Dendritic cell treated with granulocyte-macrophage colony-stimulating factor and Interleukin-4, amounts not matched to agents 40 ng/mL and 50 ng/mL, for 4 days (primary cell): ENCODE measurements at regions not wholly inside any gene's neighbourhood (a gene's known extent, or its start where the extent isn't known, plus 50 kb on each side); places are given as distances from the start of the nearest gene placed in this dataset.

Source experiments
- H3K27ac Mint-ChIP-seq: one replicate; pipeline ENCODE4 v1.8.0; 2022; ENCODE audit warnings: mild to moderate bottlenecking, mixed read lengths
- H3K27me3 Mint-ChIP-seq: one replicate; pipeline ENCODE4 v1.8.0; 2022; ENCODE audit warnings: mild to moderate bottlenecking, mixed read lengths
- H3K36me3 Mint-ChIP-seq: one replicate; pipeline ENCODE4 v1.8.0; 2022; ENCODE audit warnings: low read depth, mixed read lengths
- H3K4me1 Mint-ChIP-seq: one replicate; pipeline ENCODE4 v1.8.0; 2022; ENCODE audit warnings: low read depth, mixed read lengths
- H3K4me3 Mint-ChIP-seq: one replicate; pipeline ENCODE4 v1.8.0; 2022; ENCODE audit warnings: mild to moderate bottlenecking, moderate library complexity, mixed read lengths
- H3K9me3 Mint-ChIP-seq: one replicate; pipeline ENCODE4 v1.8.0; 2022; ENCODE audit warnings: mixed read lengths
- intact Hi-C: fragments of 100-400 bp; cut with micrococcal nuclease; formaldehyde crosslinking; loops from one replicate; pipeline ENCODE4 v1.15.0; 2022

DNA sequence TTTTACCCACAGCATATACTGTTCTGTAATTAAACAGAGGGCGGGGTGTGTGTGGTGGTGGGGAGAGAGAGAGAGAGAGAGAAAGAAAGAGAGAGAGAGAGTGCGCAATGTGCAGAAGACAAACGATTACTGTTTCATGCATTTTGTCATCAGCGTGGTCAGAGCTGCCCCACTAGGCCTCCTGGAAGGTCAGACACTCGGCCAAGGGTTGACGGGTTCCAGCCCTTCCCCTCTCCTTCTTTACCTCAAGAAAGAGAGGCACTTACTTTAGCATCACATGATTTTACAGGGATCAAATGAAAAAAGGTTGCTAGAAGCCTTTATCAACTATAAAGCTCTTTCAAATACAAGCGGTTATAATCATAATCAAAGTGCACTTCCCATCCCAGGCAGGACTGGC lies 269.2 kb upstream of the SORL1-AS1 start:
- H3K27ac Mint-ChIP-seq, result no peak overlapping the region
- H3K4me3 Mint-ChIP-seq, result no peak overlapping the region
- H3K36me3 Mint-ChIP-seq, result no peaks in the 10 kb centered on the region

DNA sequence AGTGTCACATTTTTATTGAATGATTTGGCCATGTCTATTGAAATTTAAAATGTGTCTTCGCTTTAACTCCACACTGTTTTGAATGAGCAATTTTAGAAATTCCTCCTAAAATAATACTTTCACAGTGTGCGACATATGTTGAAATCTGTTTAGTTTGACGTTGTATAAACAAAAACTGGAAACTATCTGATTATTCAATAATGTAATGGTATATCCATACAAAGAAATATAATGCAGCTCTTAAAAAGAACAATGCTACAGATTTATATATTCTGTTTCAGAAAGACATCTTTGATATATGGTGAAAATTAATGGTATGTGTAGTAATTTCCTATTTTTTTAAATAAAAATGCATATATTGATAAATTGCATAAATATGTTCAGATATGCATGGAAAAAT lies 268.7 kb upstream of the SORL1-AS1 start:
- H3K4me1 Mint-ChIP-seq, result peaks cover 14% of the 10 kb centered on the region
- no peak overlapping the region for H3K4me3 Mint-ChIP-seq
- H3K36me3 Mint-ChIP-seq, result no peaks in the 10 kb centered on the region
- intact Hi-C loops, result no loop called here
- peaks cover 10% of the 10 kb centered on the region for H3K9me3 Mint-ChIP-seq
- H3K27ac Mint-ChIP-seq, result no peak overlapping the region
- H3K27me3 Mint-ChIP-seq, result peaks cover 22% of the 10 kb centered on the region

More for the DNA sequence above, 269.2 kb upstream of the SORL1-AS1 start:
- peaks cover 14% of the 10 kb centered on the region for H3K4me1 Mint-ChIP-seq
- intact Hi-C loops, result no loop called here
- peaks cover 10% of the 10 kb centered on the region for H3K9me3 Mint-ChIP-seq
- H3K27me3 Mint-ChIP-seq, result peaks cover 22% of the 10 kb centered on the region

DNA sequence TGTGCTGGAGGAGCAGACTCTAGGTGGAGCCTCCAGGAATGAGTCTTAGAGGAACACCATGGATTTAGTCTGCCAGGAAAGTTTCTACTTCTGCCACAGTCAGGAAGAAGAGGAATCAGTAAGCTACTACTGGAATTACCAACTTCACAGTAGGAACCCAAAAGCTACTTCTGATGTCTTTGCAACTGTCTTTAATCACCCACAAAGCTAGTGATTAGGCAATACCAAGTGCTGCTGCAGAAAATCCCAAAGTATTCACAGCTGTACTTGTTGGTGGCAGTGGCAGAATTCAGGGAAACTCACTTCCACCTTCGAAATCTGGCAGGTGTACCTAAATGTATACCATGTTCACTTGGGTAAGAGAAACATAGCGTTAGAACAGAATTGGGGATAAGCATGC lies 264.5 kb upstream of the SORL1-AS1 start:
- H3K4me3 Mint-ChIP-seq, result no peak overlapping the region
- H3K9me3 Mint-ChIP-seq, result peaks cover 10% of the 10 kb centered on the region
- no peaks in the 10 kb centered on the region for H3K36me3 Mint-ChIP-seq
- peaks cover 2% of the 10 kb centered on the region for H3K4me1 Mint-ChIP-seq
- intact Hi-C loops, result no loop called here
- H3K27ac Mint-ChIP-seq, result no peak overlapping the region
- peaks cover 9% of the 10 kb centered on the region for H3K27me3 Mint-ChIP-seq

DNA sequence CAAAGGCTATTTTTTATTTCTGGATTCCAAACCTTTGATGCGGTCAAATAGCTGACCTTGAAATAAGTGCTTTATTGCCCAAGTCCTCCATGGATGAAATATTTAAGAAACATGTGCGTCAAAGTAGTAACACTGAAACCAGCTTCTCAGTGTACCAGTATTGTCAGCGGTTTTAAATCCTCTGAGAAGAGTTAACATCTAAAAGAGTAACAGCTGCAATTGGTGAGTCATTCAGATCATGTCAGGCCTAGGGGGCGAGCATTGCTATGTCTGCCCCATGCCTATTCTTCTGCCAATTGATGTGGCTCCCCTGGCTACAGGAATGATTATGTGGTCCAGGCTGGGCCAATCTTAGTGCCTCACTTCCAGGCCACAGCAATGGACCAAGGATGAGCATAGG lies 263.3 kb upstream of the SORL1-AS1 start:
- no peak overlapping the region for H3K27ac Mint-ChIP-seq
- intact Hi-C loops, result no loop called here
- H3K27me3 Mint-ChIP-seq, result peaks cover 4% of the 10 kb centered on the region
- peaks cover 10% of the 10 kb centered on the region for H3K9me3 Mint-ChIP-seq
- no peaks in the 10 kb centered on the region for H3K36me3 Mint-ChIP-seq
- H3K4me3 Mint-ChIP-seq, result no peak overlapping the region
- H3K4me1 Mint-ChIP-seq, result no peaks in the 10 kb centered on the region

DNA sequence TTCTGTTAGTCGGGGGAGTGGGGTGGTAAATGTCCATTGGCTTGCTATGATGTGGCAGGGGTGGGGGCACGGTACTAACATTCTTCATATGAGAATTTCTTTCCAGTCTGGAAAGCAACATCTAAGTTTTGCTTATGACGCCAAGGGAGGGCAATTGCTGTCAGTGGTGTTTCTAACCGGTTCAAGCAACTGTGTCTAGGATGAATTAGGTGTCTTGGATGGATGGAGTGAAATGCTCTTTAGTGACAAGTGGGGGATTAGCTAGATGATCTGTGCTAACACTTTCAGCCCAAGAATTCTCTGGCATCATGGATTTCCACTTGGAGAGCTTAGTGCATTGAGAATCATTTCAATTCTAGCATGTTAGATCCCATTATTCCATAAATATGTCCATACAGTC lies 262.6 kb upstream of the SORL1-AS1 start:
- H3K4me1 Mint-ChIP-seq, result no peaks in the 10 kb centered on the region
- H3K4me3 Mint-ChIP-seq, result no peak overlapping the region
- intact Hi-C loops, result no loop called here
- H3K27ac Mint-ChIP-seq, result no peak overlapping the region
- H3K36me3 Mint-ChIP-seq, result no peaks in the 10 kb centered on the region
- H3K9me3 Mint-ChIP-seq, result peaks cover 5% of the 10 kb centered on the region
- peaks cover 2% of the 10 kb centered on the region for H3K27me3 Mint-ChIP-seq

DNA sequence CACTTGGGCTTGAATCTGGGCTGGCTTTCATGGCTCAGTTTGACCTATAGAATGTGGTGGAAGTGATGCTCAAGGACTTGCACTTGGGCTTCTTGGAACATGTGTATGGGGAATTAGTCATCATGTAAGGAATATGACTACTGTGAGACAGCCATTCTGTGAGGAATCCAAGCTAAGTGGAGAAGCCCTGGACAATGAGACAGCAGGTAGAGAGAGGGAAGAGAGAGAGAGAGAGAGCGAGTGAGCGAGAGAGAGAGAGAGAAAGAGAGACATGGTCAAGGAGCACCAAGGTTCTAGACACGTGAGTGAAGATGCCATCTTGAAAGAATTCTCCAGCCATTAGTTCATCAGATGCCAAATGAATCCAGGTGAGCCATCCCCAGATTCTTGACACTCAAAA lies 261.6 kb upstream of the SORL1-AS1 start:
- no peak overlapping the region for H3K27ac Mint-ChIP-seq
- no peaks in the 10 kb centered on the region for H3K27me3 Mint-ChIP-seq
- H3K9me3 Mint-ChIP-seq, result no peaks in the 10 kb centered on the region
- no peaks in the 10 kb centered on the region for H3K4me1 Mint-ChIP-seq
- H3K36me3 Mint-ChIP-seq, result no peaks in the 10 kb centered on the region
- intact Hi-C loops, result no loop called here
- H3K4me3 Mint-ChIP-seq, result no peak overlapping the region

DNA sequence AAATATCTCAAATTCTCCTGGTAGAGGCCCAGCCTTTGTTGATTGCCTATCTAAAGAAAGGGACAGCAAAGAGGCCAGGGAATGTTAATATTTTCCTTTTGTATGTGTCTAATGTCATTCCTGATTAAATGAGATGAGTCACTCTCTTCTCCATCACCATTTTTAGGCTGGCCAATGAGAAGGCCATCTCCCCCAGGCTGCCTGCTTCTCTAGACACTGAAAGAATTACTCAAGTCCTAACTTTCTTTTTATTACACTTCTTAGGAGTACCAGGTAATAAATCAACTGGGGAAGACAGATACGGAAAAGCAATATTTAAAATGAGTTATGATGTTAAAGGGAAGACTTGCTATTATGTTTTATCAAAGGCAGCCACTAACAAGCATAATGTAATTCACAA lies 259.2 kb upstream of the SORL1-AS1 start:
- intact Hi-C loops, result no loop called here
- H3K9me3 Mint-ChIP-seq, result no peaks in the 10 kb centered on the region
- no peak overlapping the region for H3K4me3 Mint-ChIP-seq
- H3K4me1 Mint-ChIP-seq, result no peaks in the 10 kb centered on the region
- H3K27me3 Mint-ChIP-seq, result peaks cover 2% of the 10 kb centered on the region
- H3K27ac Mint-ChIP-seq, result no peak overlapping the region
- no peaks in the 10 kb centered on the region for H3K36me3 Mint-ChIP-seq

DNA sequence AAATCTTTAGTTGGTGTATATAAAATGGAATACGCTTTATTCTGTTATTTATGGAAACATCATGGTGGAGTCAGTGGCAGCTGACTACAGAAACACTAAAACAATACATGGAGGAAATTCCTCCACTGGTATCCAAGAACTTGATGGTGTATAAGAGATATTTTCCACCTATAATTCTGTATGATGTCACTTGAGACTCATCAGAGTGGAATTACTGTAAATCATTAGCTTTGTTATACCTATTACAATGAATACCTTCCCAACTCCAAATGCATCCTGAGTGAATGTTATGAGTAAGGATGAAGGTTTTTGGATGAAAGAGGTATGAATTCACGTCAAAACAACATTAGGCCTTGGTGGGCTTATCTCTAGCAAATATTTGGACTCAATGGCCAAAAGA lies 258.5 kb upstream of the SORL1-AS1 start:
- no peaks in the 10 kb centered on the region for H3K36me3 Mint-ChIP-seq
- H3K27me3 Mint-ChIP-seq, result peaks cover 2% of the 10 kb centered on the region
- no peak overlapping the region for H3K4me3 Mint-ChIP-seq
- intact Hi-C loops, result no loop called here
- no peak overlapping the region for H3K27ac Mint-ChIP-seq
- no peaks in the 10 kb centered on the region for H3K4me1 Mint-ChIP-seq
- no peaks in the 10 kb centered on the region for H3K9me3 Mint-ChIP-seq

DNA sequence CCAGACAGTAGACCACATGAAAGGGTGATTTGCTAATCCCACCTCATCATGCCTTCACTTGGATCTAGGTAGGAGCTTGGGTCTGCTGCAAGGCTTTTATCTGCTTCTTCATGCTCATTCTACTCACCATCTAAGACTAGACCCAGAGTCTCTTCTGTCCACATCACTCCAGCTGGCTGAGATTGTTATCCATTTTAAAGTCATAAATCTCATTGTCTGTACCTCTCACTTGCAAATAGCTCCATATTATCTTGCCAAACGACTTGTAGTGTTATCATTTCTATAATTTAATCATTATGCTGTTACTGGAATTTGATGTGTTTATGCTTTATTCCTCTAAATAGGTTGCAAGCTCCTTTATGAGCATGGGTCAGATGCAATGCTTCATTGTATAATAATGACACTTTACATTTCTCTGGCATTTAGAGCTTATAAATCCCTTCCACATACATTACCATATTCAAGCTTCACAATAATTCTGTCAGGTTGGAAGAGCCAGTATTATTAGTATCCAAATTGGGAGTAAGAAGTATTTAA lies 254.2 kb upstream of the SORL1-AS1 start:
- H3K9me3 Mint-ChIP-seq, result no peaks in the 10 kb centered on the region
- no peaks in the 10 kb centered on the region for H3K4me1 Mint-ChIP-seq
- no peak overlapping the region for H3K27ac Mint-ChIP-seq
- H3K36me3 Mint-ChIP-seq, result no peaks in the 10 kb centered on the region
- H3K4me3 Mint-ChIP-seq, result no peak overlapping the region
- H3K27me3 Mint-ChIP-seq, result peaks cover 2% of the 10 kb centered on the region
- intact Hi-C loops, result no loop called here

DNA sequence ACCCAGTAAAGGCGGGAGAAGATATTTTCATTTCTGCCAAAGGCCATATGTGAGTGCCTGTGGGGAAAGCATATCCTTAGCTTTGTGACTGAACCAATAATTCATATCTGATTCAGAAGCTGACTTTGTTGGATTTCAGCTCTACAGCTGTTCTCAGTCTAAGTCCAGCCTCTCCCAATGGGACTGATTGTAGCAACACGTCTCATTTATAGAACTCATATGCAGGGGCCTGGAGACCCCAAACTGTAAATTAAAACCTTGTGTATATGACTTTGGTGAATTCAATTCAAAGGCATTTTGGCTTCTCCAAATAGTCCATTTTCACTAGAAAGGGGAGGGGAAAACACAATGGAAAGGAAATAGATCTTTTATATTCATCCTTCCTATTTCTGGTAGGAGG lies 250.4 kb upstream of the SORL1-AS1 start:
- Mint-ChIP-seq H3K9me3 (no peaks in the 10 kb centered on the region), H3K36me3 (no peaks in the 10 kb centered on the region), H3K4me1 (no peaks in the 10 kb centered on the region), H3K27me3 (peaks cover 11% of the 10 kb centered on the region), H3K4me3 (no peak overlapping the region), H3K27ac (no peak overlapping the region)
- intact Hi-C loops, result no loop called here

DNA sequence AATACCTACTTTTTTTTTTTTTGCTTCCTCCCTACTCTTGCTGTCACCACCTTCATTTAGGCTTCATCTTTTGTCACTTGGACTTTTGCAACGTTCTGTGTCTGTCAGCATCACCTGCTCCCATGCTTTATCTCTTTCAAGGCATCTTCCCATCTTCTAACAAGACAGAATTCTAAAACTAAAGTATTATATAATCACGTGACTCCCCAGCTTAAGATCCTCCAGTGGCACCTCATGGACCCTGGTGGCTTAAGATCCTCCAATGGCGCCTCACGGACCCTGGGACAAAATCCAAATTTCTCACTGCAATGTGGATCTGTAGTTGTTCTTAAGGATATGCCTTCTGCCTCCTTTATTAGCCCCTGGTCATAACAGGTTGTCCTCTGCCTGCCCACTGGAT lies 248.2 kb upstream of the SORL1-AS1 start:
- intact Hi-C loops, result no loop called here
- Mint-ChIP-seq H3K27ac (no peak overlapping the region), H3K4me1 (no peaks in the 10 kb centered on the region), H3K36me3 (no peaks in the 10 kb centered on the region), H3K4me3 (no peak overlapping the region), H3K9me3 (no peaks in the 10 kb centered on the region), H3K27me3 (peaks cover 13% of the 10 kb centered on the region)

DNA sequence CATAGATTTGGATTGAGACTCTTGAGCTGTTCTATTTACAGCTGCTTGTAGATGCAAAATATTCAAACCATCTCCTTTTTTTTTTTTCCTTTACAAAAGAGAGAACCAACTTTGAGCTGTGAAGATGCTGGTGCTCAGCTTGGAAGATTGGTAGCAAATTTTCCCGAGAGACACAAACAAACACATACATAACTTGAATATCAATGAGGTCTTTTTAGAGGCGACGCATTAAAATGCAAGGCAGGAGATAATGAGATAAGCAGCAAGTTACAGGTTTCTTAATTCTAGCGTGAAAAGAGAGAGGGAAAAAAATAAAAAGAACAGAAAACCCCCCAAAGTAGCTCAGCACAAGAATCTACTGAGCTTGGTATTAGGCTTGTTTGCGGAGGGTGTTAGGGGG lies 247.0 kb upstream of the SORL1-AS1 start:
- Mint-ChIP-seq H3K9me3 (no peaks in the 10 kb centered on the region), H3K4me3 (no peak overlapping the region), H3K27me3 (peaks cover 13% of the 10 kb centered on the region), H3K4me1 (no peaks in the 10 kb centered on the region), H3K27ac (no peak overlapping the region), H3K36me3 (no peaks in the 10 kb centered on the region)
- intact Hi-C loops, result no loop called here

DNA sequence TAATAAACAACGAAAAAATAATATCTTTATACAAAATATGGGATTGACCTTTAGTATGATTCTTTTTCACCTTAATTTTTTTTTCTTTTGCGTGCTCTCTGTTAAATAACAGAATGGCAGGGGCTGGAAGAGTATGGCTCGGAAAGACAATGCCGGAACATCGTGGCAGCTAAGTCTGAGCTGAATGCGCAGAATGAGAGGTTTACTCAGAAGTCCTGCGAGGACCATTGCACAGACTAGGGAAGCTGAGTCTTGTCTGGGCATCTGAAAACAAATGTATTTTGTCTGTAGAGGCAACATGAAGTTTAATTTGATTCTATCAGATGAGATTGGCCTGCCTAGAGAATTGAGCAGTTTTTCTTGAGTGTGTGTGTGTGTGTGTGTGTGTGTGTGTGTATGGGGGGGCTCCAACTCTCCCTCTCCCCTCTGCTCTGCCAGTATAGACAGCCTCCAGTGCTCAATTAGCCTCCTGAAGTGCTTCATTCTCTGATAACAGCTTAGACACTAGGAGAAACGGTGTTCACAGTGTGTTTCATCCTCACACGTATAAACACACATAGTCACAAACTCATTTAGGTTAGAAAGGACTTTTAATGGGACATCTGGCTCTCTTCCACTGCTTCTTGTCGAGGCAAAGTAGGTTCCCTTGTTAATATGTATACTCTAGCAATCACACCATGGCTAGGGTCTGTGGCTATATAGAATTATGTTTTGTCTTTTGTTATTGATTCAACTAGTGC lies 244.3 kb upstream of the SORL1-AS1 start:
- Mint-ChIP-seq H3K4me1 (no peaks in the 10 kb centered on the region), H3K36me3 (no peaks in the 10 kb centered on the region), H3K9me3 (no peaks in the 10 kb centered on the region), H3K27me3 (peaks cover 13% of the 10 kb centered on the region), H3K4me3 (no peak overlapping the region), H3K27ac (no peak overlapping the region)
- intact Hi-C loops, result no loop called here

DNA sequence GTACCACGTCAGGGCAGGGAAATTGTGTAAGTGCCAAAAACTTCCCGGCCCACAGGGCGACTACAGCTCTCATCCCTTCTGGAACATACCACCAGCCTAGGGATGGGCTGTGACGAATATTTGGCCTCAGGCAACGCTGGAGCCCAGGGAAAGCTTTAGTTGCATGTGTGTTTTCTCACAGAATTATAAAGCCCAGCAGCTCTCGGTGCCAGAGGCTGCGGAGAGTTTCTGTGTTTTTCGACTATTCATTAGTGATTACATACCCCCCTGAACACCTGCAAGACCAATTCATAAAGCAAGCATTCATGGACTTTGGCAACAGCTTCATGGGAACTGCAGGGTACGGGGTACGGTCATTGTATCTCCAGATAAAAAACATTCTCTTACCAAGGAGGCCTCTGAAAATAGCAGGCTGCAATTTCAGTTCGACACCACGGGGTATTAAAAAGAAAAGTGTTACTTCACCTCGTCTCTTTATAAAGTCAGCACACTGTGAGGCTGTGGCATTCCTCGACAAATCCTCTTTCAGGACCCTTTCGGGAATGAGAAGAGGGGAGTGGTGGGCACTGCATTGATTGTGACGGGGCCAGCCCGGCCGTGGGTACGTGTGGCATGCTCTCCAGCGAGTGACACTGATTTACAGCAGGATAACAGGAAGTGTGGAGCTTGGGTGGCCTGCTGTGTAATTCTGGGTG lies 243.6 kb upstream of the SORL1-AS1 start:
- no peaks in the 10 kb centered on the region for H3K9me3 Mint-ChIP-seq
- intact Hi-C loops, result no loop called here
- H3K27me3 Mint-ChIP-seq, result peaks cover 10% of the 10 kb centered on the region
- no peaks in the 10 kb centered on the region for H3K4me1 Mint-ChIP-seq
- no peak overlapping the region for H3K4me3 Mint-ChIP-seq
- H3K27ac Mint-ChIP-seq, result no peak overlapping the region
- no peaks in the 10 kb centered on the region for H3K36me3 Mint-ChIP-seq
